OCI-LY7 (cell line): ENCODE measurements at regions not wholly inside any gene's neighbourhood (a gene's known extent, or its start where the extent isn't known, plus 50 kb on each side); places are given as distances from the start of the nearest gene placed in this dataset.

Experiments
- BruUV-seq: library from RNA; stranded (reverse); fragments of 400-500 nt; replicated peaks from 2 replicates; lab custom pipeline; 2021; lab: Mats Ljungman, UMichigan
- CTCF ChIA-PET: fragments of 300-600 bp; sonication (Branson Sonifier 250); formaldehyde crosslinking; loops from one replicate; lab custom pipeline; 2022; ENCODE audit warnings: antibody characterized with exemption; ENCODE audit not compliant: unreplicated experiment; lab: Charles Lee
- POLR2A ChIA-PET: fragments of 300-600 bp; sonication (Branson Sonifier 250); formaldehyde crosslinking; loops from one replicate; lab custom pipeline; 2022; ENCODE audit warnings: antibody characterized with exemption; lab: Charles Lee
- DNase-seq: peaks from one replicate; pipeline ENCODE4 v3.0.0-alpha.2; 2015; ENCODE audit warnings: low spot score
- H2AFZ ChIP-seq: fragments of 200-600 bp; sonication (generic), shearing (Covaris generic); 2 replicates; pipeline ENCODE4 v1.6.1; 2014; ENCODE audit warnings: mild to moderate bottlenecking, antibody characterized with exemption, low read length, moderate library complexity
- H3K27ac ChIP-seq: fragments of 200-600 bp; sonication (generic); 2 replicates; pipeline ENCODE4 v1.5.1; 2014; ENCODE audit warnings: mixed run types, low read depth, mild to moderate bottlenecking, moderate library complexity, low read length, inconsistent platforms; ENCODE audit not compliant: poor library complexity, severe bottlenecking
- H3K36me3 ChIP-seq: fragments of 200-600 bp; sonication (generic); 2 replicates; pipeline ENCODE4 v1.6.1; 2014; ENCODE audit warnings: mild to moderate bottlenecking, antibody characterized with exemption, low read length, moderate library complexity, mixed read lengths; ENCODE audit not compliant: insufficient read depth
- H3K4me1 ChIP-seq: fragments of 200-600 bp; sonication (generic); 2 replicates; pipeline ENCODE4 v1.5.1; 2014; ENCODE audit warnings: mild to moderate bottlenecking, low read length; ENCODE audit not compliant: insufficient read depth, poor library complexity, severe bottlenecking
- H3K4me2 ChIP-seq: fragments of 200-600 bp; sonication (generic); 2 replicates; pipeline ENCODE4 v1.6.1; 2014; ENCODE audit warnings: mild to moderate bottlenecking, low read length
- H3K4me3 ChIP-seq: fragments of 200-600 bp; sonication (generic); 2 replicates; pipeline ENCODE4 v1.5.1; 2014; ENCODE audit warnings: mild to moderate bottlenecking, low read depth, low read length; ENCODE audit not compliant: poor library complexity, severe bottlenecking
- H3K79me2 ChIP-seq: fragments of 200-600 bp; sonication (generic); 2 replicates; pipeline ENCODE4 v1.6.1; 2016; ENCODE audit warnings: low read depth, mild to moderate bottlenecking, low read length, moderate library complexity, mixed read lengths; ENCODE audit not compliant: insufficient read depth
- H3K9me2 ChIP-seq: fragments of 200-600 bp; sonication (generic); 2 replicates; pipeline ENCODE4 v1.6.1; 2016; ENCODE audit warnings: mild to moderate bottlenecking, low read length, mixed read lengths; ENCODE audit not compliant: insufficient read depth
- H3K9me3 ChIP-seq: fragments of 200-600 bp; sonication (generic); 2 replicates; pipeline ENCODE4 v1.6.1; 2014; ENCODE audit warnings: mild to moderate bottlenecking, mixed run types, low read length, mixed read lengths
- H4K20me1 ChIP-seq: fragments of 200-600 bp; sonication (generic); 2 replicates; pipeline ENCODE4 v1.6.1; 2014; ENCODE audit warnings: mild to moderate bottlenecking, antibody characterized with exemption, low read length, moderate library complexity, mixed read lengths; ENCODE audit not compliant: insufficient read depth
- CTCF ChIP-seq: fragments of 200-600 bp; sonication (generic); conservative IDR thresholded peaks from 2 replicates; pipeline ENCODE4 v1.5.1; 2014; ENCODE audit warnings: mild to moderate bottlenecking, antibody characterized with exemption, low read length, moderate library complexity, mixed read lengths
- EZH2phosphoT487 ChIP-seq: fragments of 200-600 bp; sonication (generic); IDR thresholded peaks from 2 replicates; pipeline ENCODE4 v1.6.1; 2018; ENCODE audit warnings: low read depth, borderline replicate concordance, mild to moderate bottlenecking, mixed run types, antibody characterized with exemption, low read length, moderate library complexity, mixed read lengths
- intact Hi-C: fragments of 100-400 bp; cut with micrococcal nuclease; formaldehyde crosslinking; loops from one replicate; pipeline ENCODE4 v1.10.0; 2022; ENCODE audit not compliant: unreplicated experiment

DNA sequence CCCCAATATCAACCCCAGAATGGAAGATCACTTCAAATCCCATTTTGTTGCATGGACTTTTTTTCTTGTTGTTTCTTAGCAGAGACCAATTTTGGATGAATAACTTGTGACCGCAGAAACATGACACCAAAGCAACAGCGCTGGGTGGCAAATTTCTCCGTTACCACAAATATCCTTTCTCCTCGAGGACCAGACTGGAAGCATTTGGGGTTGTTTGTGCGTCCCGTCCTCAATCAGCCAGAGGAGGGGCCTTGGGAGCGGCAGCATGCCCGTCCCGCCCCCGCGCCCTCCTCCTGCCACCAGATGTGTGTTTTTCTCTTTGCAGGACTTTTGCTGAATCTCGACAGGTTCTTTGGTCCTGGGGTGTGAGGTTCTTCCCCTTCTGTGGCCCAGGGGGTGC lies 282.5 kb upstream of the FOXF1 start:
- no peaks in the 10 kb centered on the region for H3K79me2 ChIP-seq
- no peak for DNase-seq
- BruUV-seq: no TSS peak
- H3K9me2 ChIP-seq: no peaks in the 10 kb centered on the region
- H3K27ac ChIP-seq: no peak overlapping the region
- intact Hi-C loops: no loop called here
- no peak overlapping the region for H3K4me2 ChIP-seq
- TF ChIP-seq CTCF (no peak), EZH2phosphoT487 (no peak)
- no peaks in the 10 kb centered on the region for H3K9me3 ChIP-seq
- no peak overlapping the region for H2AFZ ChIP-seq
- H3K4me1 ChIP-seq: no peaks in the 10 kb centered on the region
- no peaks in the 10 kb centered on the region for H3K36me3 ChIP-seq
- H3K4me3 ChIP-seq: no peak overlapping the region
- ChIA-PET CTCF (no interaction called here), POLR2A (no interaction called here)
- no peaks in the 10 kb centered on the region for H4K20me1 ChIP-seq

DNA sequence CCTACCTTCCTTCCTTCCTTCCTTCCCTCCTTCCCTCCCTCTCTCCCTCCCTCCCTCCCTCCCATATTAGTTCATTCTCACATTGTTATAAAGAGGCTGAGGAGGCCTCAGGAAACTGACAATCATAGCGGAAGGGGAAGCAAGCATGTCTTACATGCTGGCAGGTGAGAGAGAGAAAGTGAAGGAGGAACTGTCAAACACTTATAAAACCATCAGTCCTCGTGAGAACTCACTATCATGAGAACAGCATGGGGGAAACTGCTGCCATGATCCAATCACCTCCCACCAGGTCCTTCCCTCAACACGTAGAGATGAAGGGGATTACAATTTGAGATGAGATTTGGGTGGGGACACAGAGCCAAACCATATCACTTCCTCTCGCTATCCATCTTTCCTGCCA lies 281.6 kb upstream of the FOXF1 start:
- Histone ChIP-seq H3K9me2 (no peaks in the 10 kb centered on the region), H3K4me3 (no peak overlapping the region), H3K9me3 (no peaks in the 10 kb centered on the region), H4K20me1 (no peaks in the 10 kb centered on the region), H3K4me2 (no peak overlapping the region), H3K27ac (no peak overlapping the region), H3K79me2 (no peaks in the 10 kb centered on the region), H3K4me1 (no peaks in the 10 kb centered on the region), H3K36me3 (no peaks in the 10 kb centered on the region), H2AFZ (no peak overlapping the region)
- DNase-seq: no peak
- BruUV-seq: no TSS peak
- no peak for TF ChIP-seq CTCF
- TF ChIP-seq EZH2phosphoT487: no peak
- ChIA-PET POLR2A (interaction anchor here (0.6 kb wide), 1 partner anchor 1838 kb away, joined by 3 read pairs; no protein-coding TSS in a partner anchor), CTCF (no interaction called here)
- intact Hi-C loops: no loop called here

- Histone ChIP-seq H3K9me2 (no peaks in the 10 kb centered on the region), H3K4me3 (no peak overlapping the region), H3K27ac (no peak overlapping the region), H3K9me3 (no peaks in the 10 kb centered on the region), H3K4me1 (no peaks in the 10 kb centered on the region), H3K4me2 (no peak overlapping the region), H3K36me3 (no peaks in the 10 kb centered on the region), H4K20me1 (no peaks in the 10 kb centered on the region), H2AFZ (no peak overlapping the region), H3K79me2 (no peaks in the 10 kb centered on the region)
- POLR2A ChIA-PET: interaction anchor here (0.6 kb wide), 1 partner anchor 1839 kb away, joined by 3 read pairs; no protein-coding TSS in a partner anchor
- no peak for TF ChIP-seq EZH2phosphoT487
- TF ChIP-seq CTCF: no peak
- no peak for DNase-seq
- no TSS peak for BruUV-seq
- CTCF ChIA-PET: no interaction called here
- intact Hi-C loops: no loop called here
These were observed 281.0 kb upstream of the FOXF1 start for GRCh38 chr16:86229283-86229682.
